Testis (tissue), 2 donors: ENCODE measurements at regions not wholly inside any gene's neighbourhood (a gene's known extent, or its start where the extent isn't known, plus 50 kb on each side); places are given as distances from the start of the nearest gene placed in this dataset.

ENCODE experiments used
- DNase-seq: peaks from one replicate; pipeline ENCODE4 v3.0.0-alpha.2; 2019
- H3K27ac ChIP-seq, 2 donors: fragments of 200-600 bp; sonication (generic); one replicate each; pipeline ENCODE4 v1.5.1; 2019
- H3K27me3 ChIP-seq: fragments of 200-600 bp; sonication (generic); one replicate; pipeline ENCODE4 v1.5.1; 2019
- H3K36me3 ChIP-seq: fragments of 200-600 bp; sonication (generic); one replicate; pipeline ENCODE4 v1.5.1; 2017; ENCODE audit warnings: low read depth; ENCODE audit errors: missing control alignments
- H3K4me1 ChIP-seq: fragments of 200-600 bp; sonication (generic); one replicate; pipeline ENCODE4 v1.5.1; 2019
- H3K4me3 ChIP-seq, 2 donors: fragments of 200-600 bp; sonication (generic); one replicate each; pipeline ENCODE4 v1.5.1; 2017 to 2019
- H3K9me3 ChIP-seq: fragments of 200-600 bp; sonication (generic); one replicate; pipeline ENCODE4 v1.5.1; 2017
- CTCF ChIP-seq, 3 experiments: fragments of 450-650 bp in 2 of 3; fragments of 200-600 bp in 1 of 3; sonication (generic) in 1 of 3; IDR thresholded peaks; one replicate each; pipeline ENCODE4 v1.5.1; 2016 to 2019; ENCODE audit warnings: antibody characterized with exemption in 3 of 3, mild to moderate bottlenecking in 2 of 3, moderate library complexity in 1 of 3
- POLR2A ChIP-seq: fragments of 450-650 bp; IDR thresholded peaks from one replicate; pipeline ENCODE4 v1.6.1; 2017; ENCODE audit warnings: antibody characterized with exemption, mild to moderate bottlenecking, moderate library complexity
- WGBS, 2 donors: methylation state at CpG; one replicate each; pipeline ENCODE4 v1.1.5; 2018; 5-methylcytosine and 5-hydroxymethylcytosine counted together
- intact Hi-C: fragments of 100-400 bp; cut with DNase I; formaldehyde crosslinking; loops from one replicate; pipeline ENCODE4 v1.15.1; 2023; ENCODE audit warnings: low total_unique reads

DNA sequence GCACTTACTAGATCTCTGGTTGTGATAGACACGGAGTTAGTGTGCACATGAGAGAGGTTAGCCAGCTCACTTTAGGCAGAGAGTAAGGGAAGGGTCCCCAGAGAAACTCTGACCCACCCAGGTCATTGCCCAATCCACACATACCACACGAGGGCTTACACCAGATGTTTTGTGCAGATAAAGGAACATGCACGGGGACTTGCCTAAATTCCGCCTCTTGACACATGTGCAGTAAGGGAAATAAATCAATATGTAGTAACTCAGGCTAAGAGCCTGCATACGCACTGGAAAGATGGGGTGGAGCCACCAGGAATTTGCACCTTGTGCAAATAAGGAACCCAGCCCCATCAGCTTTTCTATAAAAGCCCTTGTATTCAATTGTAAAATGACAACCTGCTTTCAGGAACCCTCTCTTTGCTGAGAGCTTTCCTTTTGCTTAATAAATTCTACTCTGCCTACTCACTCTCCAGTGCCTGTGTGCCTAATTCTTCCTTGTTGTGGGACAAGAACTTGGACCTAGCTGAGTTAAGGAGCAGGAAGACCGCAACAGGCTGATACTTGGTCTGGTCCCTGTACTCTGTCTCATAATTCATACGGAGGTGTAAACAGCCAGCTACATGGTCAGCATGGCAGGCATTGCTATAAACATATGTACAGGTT, 120.2 kb downstream of the EMP1 start:
- TF ChIP-seq POLR2A: no peak
- no peak for TF ChIP-seq CTCF (IDR thresholded peaks at IDR 0.05)
- 75 to 82% methylated on average over 7 of the region's 7 CpGs for WGBS, 2 donors
- Histone ChIP-seq H3K27me3 (no peaks in the 10 kb centered on the region), H3K27ac (no peak overlapping the region), H3K4me3 (no peak overlapping the region), H3K9me3 (no peaks in the 10 kb centered on the region), H3K4me1 (no peaks in the 10 kb centered on the region), H3K36me3 (no peaks in the 10 kb centered on the region)
- intact Hi-C loops: no loop called here
- no peak for DNase-seq

- Histone ChIP-seq H3K9me3 (no peaks in the 10 kb centered on the region), H3K27ac (no peak overlapping the region), H3K27me3 (no peaks in the 10 kb centered on the region), H3K4me3 (no peak overlapping the region), H3K4me1 (no peaks in the 10 kb centered on the region), H3K36me3 (no peaks in the 10 kb centered on the region)
- WGBS, 2 donors: 92 to 93% methylated on average over 2 of the region's 2 CpGs
- intact Hi-C loops: no loop called here
- DNase-seq: no peak
- TF ChIP-seq CTCF (IDR thresholded peaks at IDR 0.05): no peak
- TF ChIP-seq POLR2A: no peak
These were observed 117.4 kb downstream of the EMP1 start for GRCh38 chr12:13313886-13314285.

DNA sequence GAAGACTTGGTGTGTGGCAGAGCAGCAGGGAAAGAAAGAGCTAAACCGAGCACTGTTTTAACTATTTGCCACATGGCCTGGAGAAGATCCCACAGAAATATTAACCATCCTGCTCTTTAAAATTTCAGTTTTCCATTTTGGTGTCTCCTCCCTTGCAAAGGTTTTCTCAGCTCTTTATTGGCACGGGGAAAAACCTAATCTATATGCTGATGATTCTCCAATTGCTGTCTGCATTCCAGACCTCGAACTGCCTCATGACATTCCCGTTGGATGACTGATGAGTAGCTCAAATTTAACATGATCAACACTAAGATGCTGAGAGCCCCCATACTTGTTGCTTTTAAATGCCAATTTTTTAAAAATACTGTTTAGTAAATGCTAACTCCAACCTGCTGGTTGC, 115.0 kb downstream of the EMP1 start:
- intact Hi-C loops: no loop called here
- no peak for TF ChIP-seq POLR2A
- TF ChIP-seq CTCF (IDR thresholded peaks at IDR 0.05): no peak
- Histone ChIP-seq H3K36me3 (no peaks in the 10 kb centered on the region), H3K27ac (no peak overlapping the region), H3K4me3 (no peak overlapping the region), H3K27me3 (no peaks in the 10 kb centered on the region), H3K9me3 (no peaks in the 10 kb centered on the region), H3K4me1 (no peaks in the 10 kb centered on the region)
- WGBS, 2 donors: 56 to 63% methylated on average over 4 of the region's 4 CpGs
- no peak for DNase-seq

- intact Hi-C loops: no loop called here
- Histone ChIP-seq H3K4me3 (no peak overlapping the region), H3K27me3 (no peaks in the 10 kb centered on the region)
These were observed 110.8 kb downstream of the EMP1 start for GRCh38 chr12:13307143-13307816.

More at GRCh38 chr12:13307143-13307816, 110.8 kb downstream of the EMP1 start:
- DNase-seq: no peak
- no peaks in the 10 kb centered on the region for H3K36me3 ChIP-seq
- no peaks in the 10 kb centered on the region for H3K9me3 ChIP-seq
- no peak overlapping the region for H3K27ac ChIP-seq
- TF ChIP-seq CTCF (IDR thresholded peaks at IDR 0.05) (no peak), POLR2A (no peak)
- WGBS, 2 donors: 63 to 64% methylated on average over 4 of the region's 4 CpGs
- H3K4me1 ChIP-seq: no peaks in the 10 kb centered on the region
